Activated naive CD4-positive, alpha-beta T cell treated with anti-CD3 and anti-CD28 coated beads, Interleukin-2, amount 50 U/mL, for 24 hours (primary cell): ENCODE measurements at regions not wholly inside any gene's neighbourhood (a gene's known extent, or its start where the extent isn't known, plus 50 kb on each side); places are given as distances from the start of the nearest gene placed in this dataset.

Experiments
- H3K27ac Mint-ChIP-seq: one replicate; pipeline ENCODE4 v1.8.0; 2021; ENCODE audit warnings: mild to moderate bottlenecking, mixed read lengths
- H3K27me3 Mint-ChIP-seq: one replicate; pipeline ENCODE4 v1.8.0; 2021; ENCODE audit warnings: mixed read lengths
- H3K36me3 Mint-ChIP-seq: one replicate; pipeline ENCODE4 v1.8.0; 2021; ENCODE audit warnings: mixed read lengths
- H3K4me1 Mint-ChIP-seq: one replicate; pipeline ENCODE4 v1.8.0; 2021; ENCODE audit warnings: mixed read lengths
- H3K4me3 Mint-ChIP-seq: one replicate; pipeline ENCODE4 v1.8.0; 2021; ENCODE audit warnings: mild to moderate bottlenecking, mixed read lengths
- H3K9me3 Mint-ChIP-seq: one replicate; pipeline ENCODE4 v1.8.0; 2021; ENCODE audit warnings: mixed read lengths

DNA sequence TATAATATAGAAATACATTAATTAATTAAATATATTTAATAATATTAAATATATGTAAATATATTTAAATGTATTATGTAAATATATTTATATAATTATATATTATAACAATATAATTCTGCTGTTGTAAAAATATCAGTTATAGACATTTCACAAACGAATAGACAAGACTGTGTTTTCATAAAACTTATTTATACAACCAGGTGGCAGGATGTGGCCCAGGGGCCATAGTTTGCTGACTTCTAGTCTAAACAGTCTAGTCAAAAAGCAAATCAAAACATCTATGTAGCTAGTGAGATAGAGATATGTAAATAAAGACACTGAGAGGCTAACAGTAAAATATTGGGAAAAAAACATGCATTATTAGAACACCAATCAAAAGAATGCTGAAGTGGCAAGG, 136.4 kb downstream of the TBXT start:
- Mint-ChIP-seq H3K9me3 (no peaks in the 10 kb centered on the region), H3K4me3 (no peak overlapping the region), H3K36me3 (no peaks in the 10 kb centered on the region), H3K27ac (no peak overlapping the region), H3K27me3 (no peaks in the 10 kb centered on the region), H3K4me1 (no peaks in the 10 kb centered on the region)

DNA sequence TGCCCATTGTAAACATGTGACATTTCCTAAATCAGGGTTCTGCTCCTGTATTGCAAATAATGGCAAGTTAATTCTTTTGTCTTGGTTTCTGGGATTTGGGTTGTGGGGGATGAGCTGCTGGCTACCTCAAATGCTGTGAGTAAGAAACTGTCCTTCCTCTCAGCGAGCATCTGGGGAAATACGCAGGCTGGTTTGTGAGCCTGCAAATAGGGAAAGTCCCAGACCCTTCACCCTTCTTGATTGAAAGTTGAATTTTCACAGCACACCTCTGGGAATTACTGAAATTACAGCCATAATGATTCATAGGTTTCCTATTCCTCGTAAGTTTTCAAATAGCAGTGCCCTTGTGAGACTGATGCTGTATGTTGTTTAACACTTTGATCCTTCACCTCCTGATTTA, 138.1 kb downstream of the TBXT start:
- Mint-ChIP-seq H3K4me3 (no peak overlapping the region), H3K27me3 (no peaks in the 10 kb centered on the region), H3K4me1 (no peaks in the 10 kb centered on the region), H3K36me3 (no peaks in the 10 kb centered on the region), H3K9me3 (no peaks in the 10 kb centered on the region), H3K27ac (no peak overlapping the region)

DNA sequence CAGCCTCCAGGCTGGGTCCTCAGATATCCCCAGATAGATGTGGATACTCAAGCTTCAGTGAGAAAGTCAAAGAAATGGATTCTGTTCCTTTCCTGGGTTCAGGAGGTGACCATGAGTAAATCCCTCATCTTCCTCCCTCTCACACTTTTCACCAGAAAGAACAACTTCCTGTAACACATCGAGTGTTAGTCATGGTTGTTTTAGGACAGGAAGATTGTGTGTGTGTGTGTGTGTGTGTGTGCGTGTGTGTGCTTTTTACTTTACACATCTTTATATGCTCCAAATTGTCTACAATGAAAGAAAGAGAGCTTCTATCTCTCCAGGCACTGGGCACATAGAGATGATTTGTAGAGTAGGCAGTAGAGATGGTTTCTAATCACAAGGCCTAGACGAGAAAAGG, 139.9 kb downstream of the TBXT start:
- Mint-ChIP-seq H3K27me3 (no peaks in the 10 kb centered on the region), H3K4me3 (no peak overlapping the region), H3K27ac (no peak overlapping the region), H3K4me1 (no peaks in the 10 kb centered on the region), H3K9me3 (no peaks in the 10 kb centered on the region), H3K36me3 (no peaks in the 10 kb centered on the region)

DNA sequence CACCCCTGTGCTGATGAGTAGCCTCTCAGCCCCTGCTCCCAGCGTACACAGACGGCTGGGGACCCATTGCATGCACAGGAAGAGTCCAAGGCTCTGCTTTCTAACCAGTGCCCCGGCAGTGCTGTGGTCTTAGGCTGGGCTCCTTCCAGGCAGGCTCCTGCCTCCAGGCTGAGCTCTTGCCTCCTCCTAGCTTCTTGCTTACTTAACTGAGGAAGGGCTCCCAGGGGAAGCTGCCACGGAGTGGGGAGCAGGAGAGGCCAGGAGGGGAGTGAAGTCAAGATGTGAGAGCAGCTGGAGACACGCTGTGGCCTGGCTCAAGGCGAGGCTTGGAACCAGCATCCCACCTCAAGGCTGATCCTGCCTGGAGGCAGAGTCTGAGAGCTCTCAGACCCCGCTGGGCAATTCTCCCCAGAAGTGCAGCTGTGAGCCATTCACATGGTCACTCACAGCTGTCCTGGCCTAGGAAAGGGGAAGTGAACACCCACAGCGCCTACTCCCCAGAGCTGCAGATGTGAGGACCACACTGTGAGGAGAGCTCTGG, 141.0 kb downstream of the TBXT start:
- Mint-ChIP-seq H3K27ac (no peak overlapping the region), H3K9me3 (no peaks in the 10 kb centered on the region), H3K27me3 (no peaks in the 10 kb centered on the region)

DNA sequence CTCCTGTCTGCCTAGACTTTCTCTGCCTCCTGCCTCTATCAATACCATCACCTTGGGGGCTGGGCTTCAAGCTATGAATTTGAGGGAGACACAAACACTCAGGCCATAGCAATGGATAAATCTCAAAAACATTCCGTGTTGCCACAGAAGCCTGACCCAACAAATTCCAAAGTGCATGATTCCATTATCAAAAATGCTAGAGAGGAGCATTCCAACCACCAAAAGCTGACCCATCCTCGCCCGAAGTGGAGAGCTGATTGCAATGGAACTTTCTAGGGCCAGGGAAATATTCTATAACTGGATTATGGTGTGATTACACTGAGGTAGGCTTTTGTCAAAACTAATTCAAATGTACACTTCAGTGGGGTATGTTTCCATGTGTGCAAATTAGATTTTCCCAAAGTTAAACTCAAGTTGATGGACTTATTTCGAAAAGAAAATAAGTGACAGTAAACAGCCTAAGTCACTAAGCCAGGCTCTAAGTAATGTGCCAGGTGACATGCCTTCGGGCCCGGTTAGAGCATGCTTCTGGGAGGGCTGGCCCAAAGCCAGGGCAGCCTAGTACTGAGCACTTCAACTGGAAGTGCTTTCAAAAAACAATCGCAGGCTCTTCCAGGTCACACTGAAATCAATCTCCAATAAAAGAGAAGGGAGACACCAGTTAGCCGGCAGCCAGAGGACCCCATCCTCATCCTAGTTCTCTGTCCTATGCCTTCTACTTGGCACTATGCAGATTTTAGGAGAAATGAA, 142.3 kb downstream of the TBXT start:
- Mint-ChIP-seq H3K27ac (no peak overlapping the region), H3K36me3 (no peaks in the 10 kb centered on the region), H3K4me3 (no peak overlapping the region), H3K4me1 (no peaks in the 10 kb centered on the region), H3K27me3 (peaks cover 4% of the 10 kb centered on the region), H3K9me3 (no peaks in the 10 kb centered on the region)

More for the DNA sequence above, 141.0 kb downstream of the TBXT start:
- Mint-ChIP-seq H3K4me1 (no peaks in the 10 kb centered on the region), H3K4me3 (no peak overlapping the region), H3K36me3 (no peaks in the 10 kb centered on the region)

DNA sequence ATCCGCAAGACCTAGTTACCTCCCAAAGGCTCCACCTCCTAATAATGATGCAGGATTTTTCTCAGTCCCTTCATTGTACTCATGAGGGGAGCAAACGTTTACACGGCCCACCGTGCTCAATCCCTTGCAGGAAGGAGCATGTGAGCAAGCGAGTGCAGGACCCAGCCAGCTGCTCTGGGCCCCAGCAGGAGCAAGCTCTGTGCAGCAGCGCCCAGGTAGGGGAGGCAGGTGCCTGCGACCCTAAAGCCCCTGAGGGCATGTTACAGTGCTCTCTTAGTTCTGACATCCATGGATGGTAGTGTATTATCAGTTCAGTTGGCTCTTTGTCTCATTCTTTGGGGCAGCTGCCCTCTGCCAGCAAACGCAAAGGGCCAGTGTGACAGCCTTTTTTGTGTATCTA, 143.4 kb downstream of the TBXT start:
- H3K9me3 Mint-ChIP-seq = no peaks in the 10 kb centered on the region
- no peak overlapping the region for H3K4me3 Mint-ChIP-seq
- no peaks in the 10 kb centered on the region for H3K4me1 Mint-ChIP-seq
- no peak overlapping the region for H3K27ac Mint-ChIP-seq
- no peaks in the 10 kb centered on the region for H3K36me3 Mint-ChIP-seq
- peaks cover 7% of the 10 kb centered on the region for H3K27me3 Mint-ChIP-seq

DNA sequence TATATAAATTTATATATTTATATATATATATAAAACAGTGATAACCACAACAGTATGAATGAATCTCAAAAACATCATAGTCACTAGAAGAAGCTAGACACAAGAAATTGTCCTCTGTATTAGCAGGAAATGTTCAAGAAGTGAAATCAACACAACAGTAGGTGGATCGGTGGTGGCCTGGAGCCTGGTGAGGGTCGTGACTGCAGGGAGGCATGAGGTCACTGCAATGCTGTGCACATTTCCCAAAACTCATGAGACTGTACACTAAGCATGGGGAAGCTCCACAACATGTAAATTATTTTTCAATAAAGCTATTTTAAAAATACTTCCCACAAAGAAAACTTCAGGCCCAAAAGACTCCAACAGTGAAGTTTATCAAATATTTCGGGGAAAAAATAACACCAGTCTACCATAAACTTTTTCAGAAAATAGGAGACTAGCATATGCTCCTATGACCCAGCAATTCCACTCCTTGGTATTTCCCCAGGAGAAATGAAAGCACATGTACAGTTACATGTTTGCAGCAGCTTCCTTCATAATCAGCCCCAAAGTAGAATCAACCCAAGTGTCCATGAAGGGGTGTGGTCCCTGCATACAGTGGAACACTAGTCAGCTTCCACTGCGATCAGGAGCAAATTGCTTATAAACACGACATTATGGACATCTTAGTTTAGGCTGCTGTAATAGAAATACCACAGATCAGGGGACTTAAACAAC, 144.2 kb downstream of the TBXT start:
- Mint-ChIP-seq H3K27ac (no peak overlapping the region), H3K4me3 (no peak overlapping the region), H3K9me3 (peaks cover 4% of the 10 kb centered on the region), H3K27me3 (peaks cover 8% of the 10 kb centered on the region), H3K4me1 (no peaks in the 10 kb centered on the region), H3K36me3 (no peaks in the 10 kb centered on the region)

DNA sequence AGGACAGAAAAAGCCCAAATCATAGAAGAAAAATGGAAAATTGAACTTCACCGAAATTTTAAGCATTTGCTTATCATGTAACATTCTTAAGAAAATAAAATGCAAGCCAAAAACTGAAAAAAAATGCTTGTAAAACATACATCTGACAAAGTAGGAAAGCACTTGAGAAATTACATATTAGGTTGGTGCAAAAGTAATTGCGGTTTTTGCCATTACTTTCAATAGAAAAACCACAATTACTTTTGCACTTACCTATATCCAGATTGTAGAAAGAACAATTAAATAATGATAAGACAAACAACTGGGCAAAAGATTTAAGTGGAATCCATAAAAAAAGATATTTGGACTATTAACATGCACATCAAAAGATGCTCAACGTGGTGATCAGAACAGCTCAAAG, 146.2 kb downstream of the TBXT start:
- H3K27ac Mint-ChIP-seq = no peak overlapping the region
- peaks cover 2% of the 10 kb centered on the region for H3K36me3 Mint-ChIP-seq
- no peaks in the 10 kb centered on the region for H3K4me1 Mint-ChIP-seq
- H3K27me3 Mint-ChIP-seq = peaks cover 8% of the 10 kb centered on the region
- no peak overlapping the region for H3K4me3 Mint-ChIP-seq
- peaks cover 10% of the 10 kb centered on the region for H3K9me3 Mint-ChIP-seq

DNA sequence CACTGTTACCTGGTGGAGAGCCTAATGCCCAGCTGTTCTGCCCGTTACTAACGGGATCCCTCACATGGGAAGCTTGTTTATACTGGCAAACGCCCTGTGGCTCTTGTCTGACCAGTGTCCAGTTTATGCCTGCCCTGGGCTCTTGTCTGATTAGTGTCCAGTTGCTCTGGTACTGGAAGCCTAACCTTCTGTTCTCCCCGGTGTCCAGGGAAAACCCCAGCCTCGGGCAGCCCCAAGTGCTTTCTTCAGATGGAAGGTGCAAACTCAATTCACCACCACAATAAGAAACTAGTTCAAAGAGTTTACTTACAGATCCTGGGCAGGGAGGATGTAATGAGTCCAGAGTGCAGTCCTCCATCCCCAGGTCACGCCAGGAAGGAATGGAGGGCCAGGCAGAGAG, 148.4 kb downstream of the TBXT start:
- no peaks in the 10 kb centered on the region for H3K4me1 Mint-ChIP-seq
- no peak overlapping the region for H3K4me3 Mint-ChIP-seq
- peaks cover 15% of the 10 kb centered on the region for H3K9me3 Mint-ChIP-seq
- H3K36me3 Mint-ChIP-seq = peaks cover 2% of the 10 kb centered on the region
- H3K27me3 Mint-ChIP-seq = peaks cover 8% of the 10 kb centered on the region
- H3K27ac Mint-ChIP-seq = no peak overlapping the region

DNA sequence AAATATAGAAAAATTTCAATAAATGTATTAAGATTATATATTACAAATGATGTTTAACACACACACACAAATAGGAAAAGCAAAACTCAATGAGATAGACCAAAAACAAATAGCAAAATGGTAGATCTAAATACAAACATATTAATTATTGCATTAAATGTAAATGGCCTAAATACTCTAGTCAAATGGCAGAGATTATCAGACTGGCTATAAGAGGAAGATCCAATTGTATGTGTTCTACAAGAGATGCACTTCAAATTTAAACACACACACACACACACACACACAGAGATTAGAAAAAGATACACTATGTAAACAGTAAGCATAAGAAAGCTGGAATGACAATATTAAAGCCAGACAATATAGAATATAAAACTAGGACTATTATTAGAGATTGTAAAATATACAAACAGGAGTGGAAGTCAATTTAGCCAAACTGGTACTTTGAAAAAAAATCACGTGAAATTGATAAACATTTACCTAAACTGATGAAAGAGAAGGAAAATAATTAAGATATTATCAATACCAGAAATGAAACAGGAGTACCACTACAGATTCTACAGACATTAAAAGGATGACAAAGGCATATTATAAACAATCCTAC, 150.5 kb downstream of the TBXT start:
- H3K9me3 Mint-ChIP-seq = peaks cover 15% of the 10 kb centered on the region

DNA sequence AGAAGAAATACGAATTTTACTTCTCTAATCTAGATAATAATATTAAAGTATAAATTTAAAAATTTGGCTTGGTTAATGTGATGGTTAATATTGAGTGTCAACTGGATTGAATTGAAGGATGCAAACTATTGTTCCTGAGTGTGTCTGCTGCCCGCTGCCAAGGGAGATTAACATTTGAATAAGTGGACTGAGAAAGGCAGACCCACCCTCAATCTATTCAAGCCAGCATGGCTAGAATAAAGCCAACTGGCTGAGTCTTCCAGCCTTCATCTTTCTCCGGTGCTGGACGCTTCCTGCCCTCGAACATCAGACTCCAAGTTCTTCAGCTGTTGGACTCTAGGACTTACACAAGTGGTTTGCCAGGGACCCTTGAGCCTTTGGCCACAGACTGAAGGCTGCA, 152.7 kb downstream of the TBXT start:
- Mint-ChIP-seq H3K4me1 (no peaks in the 10 kb centered on the region), H3K27me3 (peaks cover 20% of the 10 kb centered on the region), H3K4me3 (no peak overlapping the region), H3K36me3 (peaks cover 2% of the 10 kb centered on the region), H3K27ac (no peak overlapping the region), H3K9me3 (peaks cover 15% of the 10 kb centered on the region)

More for the DNA sequence above, 150.5 kb downstream of the TBXT start:
- H3K27ac Mint-ChIP-seq = no peak overlapping the region
- no peak overlapping the region for H3K4me3 Mint-ChIP-seq
- H3K4me1 Mint-ChIP-seq = no peaks in the 10 kb centered on the region
- H3K27me3 Mint-ChIP-seq = peaks cover 11% of the 10 kb centered on the region
- H3K36me3 Mint-ChIP-seq = peaks cover 2% of the 10 kb centered on the region

DNA sequence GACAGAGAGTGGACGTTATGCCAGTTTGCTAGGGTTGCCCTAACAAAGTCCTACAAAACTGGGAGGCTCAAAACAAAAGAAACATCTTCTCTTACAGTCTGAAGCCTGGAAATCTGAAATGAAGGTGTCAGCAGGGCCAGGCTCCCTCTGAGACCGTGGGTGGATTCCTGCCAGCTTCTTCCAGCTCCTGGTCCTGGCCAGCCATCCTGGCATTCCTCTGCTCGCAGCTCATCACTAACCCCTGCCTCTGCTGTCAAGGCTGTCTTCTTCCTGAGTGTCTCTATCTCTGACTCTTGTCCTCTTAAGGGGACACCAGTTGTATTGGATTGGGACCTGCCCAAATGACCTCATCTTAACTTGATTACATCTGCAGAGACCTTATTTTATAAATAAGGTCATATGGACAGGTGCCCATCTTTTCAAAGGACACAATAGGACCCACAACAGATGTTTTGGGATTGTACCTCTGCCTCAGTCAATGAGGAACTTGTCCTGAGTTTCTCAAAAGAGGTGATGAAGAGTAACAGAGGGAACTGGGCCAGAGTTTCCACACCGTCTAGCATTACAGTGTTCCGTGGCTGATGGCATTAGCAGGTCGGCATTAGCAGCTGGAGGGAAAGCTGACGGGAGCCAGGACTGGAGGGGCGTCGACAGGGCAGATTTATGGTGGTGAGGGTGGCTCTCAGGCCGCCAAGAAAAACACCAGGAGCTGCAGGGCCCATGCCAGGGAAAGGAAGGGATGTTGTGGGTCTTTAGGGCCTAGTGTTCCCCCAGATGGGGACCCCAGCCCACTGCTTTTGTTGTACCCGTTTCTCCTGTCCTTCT, 157.3 kb downstream of the TBXT start:
- no peak overlapping the region for H3K4me3 Mint-ChIP-seq
- no peaks in the 10 kb centered on the region for H3K36me3 Mint-ChIP-seq
- H3K27me3 Mint-ChIP-seq = peaks cover 42% of the 10 kb centered on the region
- H3K27ac Mint-ChIP-seq = no peak overlapping the region
- H3K4me1 Mint-ChIP-seq = peaks cover 4% of the 10 kb centered on the region
- no peaks in the 10 kb centered on the region for H3K9me3 Mint-ChIP-seq

DNA sequence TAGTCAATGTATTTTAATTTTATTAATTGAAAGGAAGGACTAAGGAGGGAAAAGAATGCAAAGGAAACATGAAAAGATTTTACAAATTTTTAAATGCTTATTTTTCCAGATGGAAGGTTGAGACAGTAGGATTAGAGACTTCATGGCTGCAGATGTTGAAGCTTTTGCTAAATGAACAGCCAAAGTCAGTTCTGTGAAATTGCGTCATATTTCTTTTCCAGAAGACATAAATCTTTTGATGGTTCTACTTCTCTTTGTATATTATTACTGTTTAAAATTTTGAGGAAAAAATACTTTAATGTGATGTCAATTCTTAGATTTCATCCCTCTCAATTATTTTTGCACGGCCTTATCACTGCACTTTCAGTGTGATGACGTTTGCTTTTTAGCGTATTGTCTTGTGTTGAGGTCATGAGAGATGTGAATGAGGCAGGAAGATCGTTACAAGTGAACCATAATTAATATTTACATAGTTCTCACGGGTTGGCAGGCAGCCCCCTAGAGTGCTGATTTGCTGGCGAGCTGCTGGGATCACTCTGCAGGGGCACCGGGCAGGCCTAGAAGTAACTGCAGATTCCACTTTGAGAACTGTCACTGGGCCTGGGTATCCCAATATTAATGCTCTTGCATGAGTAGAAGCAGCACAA, 158.1 kb downstream of the TBXT start:
- H3K4me1 Mint-ChIP-seq = peaks cover 4% of the 10 kb centered on the region
- no peaks in the 10 kb centered on the region for H3K36me3 Mint-ChIP-seq
- no peak overlapping the region for H3K4me3 Mint-ChIP-seq
- no peaks in the 10 kb centered on the region for H3K9me3 Mint-ChIP-seq
- H3K27me3 Mint-ChIP-seq = peaks cover 50% of the 10 kb centered on the region
- no peak overlapping the region for H3K27ac Mint-ChIP-seq

DNA sequence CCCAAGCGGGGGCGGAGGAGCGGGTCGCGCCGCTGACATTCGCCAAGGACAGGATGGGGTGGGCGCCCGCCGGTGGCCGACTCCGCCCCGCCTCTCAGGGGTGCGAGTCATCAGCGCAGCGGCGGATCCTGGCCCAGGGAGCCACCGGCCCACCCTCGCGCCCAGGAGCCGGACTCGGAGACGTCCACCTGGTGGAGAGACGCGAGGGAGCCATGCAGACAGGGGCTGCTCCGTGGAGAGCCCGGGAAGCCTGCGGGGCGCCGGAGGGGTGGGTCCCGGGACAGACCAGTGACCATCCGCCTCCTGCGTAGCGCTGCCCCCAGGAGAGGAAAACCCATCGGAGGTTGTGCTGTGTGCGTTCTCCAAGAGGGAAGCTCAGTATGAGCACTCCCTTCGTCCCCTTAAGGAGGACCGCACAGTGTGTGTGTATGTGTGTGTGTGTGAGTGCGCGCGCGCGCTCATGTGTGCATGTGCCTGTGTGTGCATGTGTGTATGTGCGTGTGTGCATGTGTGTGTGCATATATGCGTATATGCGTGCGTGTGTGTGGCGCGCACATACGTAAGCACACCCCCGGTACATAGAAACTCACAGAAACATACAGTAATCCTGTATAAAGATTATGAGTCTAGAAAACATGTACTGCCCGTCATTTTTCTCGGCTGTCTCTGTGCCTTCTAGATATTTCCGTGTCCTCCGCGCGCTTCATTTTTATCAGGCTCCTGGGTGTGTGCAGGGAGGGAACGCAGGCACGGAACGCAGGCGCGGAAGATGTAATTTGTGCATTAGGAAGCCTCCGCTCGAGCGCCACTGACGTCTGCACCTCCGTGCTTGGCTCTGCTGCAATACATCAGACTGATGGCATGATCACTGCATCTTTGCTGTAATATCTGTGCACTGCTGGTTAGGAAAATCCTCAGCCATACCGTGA, 158.9 kb downstream of the TBXT start:
- Mint-ChIP-seq H3K4me3 (no peak overlapping the region), H3K36me3 (no peaks in the 10 kb centered on the region), H3K27me3 (peaks cover 55% of the 10 kb centered on the region), H3K27ac (no peak overlapping the region), H3K9me3 (no peaks in the 10 kb centered on the region), H3K4me1 (peaks cover 4% of the 10 kb centered on the region)
